T47D (cell line): ENCODE measurements at regions not wholly inside any gene's neighbourhood (a gene's known extent, or its start where the extent isn't known, plus 50 kb on each side); places are given as distances from the start of the nearest gene placed in this dataset.

ENCODE experiments used
- DNase-seq, 2 experiments: peaks; one replicate each; pipeline versions ENCODE4 v3.0.0 to v3.0.0-alpha.2; 2011 to 2012; ENCODE audit warnings: low read depth in 1 of 2, low spot score in 1 of 2
- JUND ChIP-seq: IDR thresholded peaks from 2 replicates; pipeline ENCODE4 v1.6.1; 2012; ENCODE audit warnings: low read depth
- in situ Hi-C: cut with HindIII; loops from 2 replicates; pipeline ENCODE4 v1.10.0; 2016; ENCODE audit warnings: low sequenced_read_pairs, low pct_unique_long_range_greater_than_20kb

GRCh38 chr6:11362564-11362963 is 130.1 kb upstream of the NEDD9 start:
- DNase-seq = no peak
- no peak for TF ChIP-seq JUND
- in situ Hi-C loops = no loop called here

- TF ChIP-seq JUND = no peak
- DNase-seq = no peak
- in situ Hi-C loops = no loop called here
These were observed 126.7 kb upstream of the NEDD9 start for GRCh38 chr6:11358904-11359830.

GRCh38 chr6:11357285-11357684 is 124.8 kb upstream of the NEDD9 start:
- in situ Hi-C loops = no loop called here
- TF ChIP-seq JUND = no peak
- DNase-seq = peak in 1 of 2 experiments; percentile 23

GRCh38 chr6:11356404-11357155 is 124.1 kb upstream of the NEDD9 start:
- no peak for TF ChIP-seq JUND
- in situ Hi-C loops = no loop called here
- DNase-seq = no peak

GRCh38 chr6:11353921-11354389 is 121.5 kb upstream of the NEDD9 start:
- no peak for DNase-seq
- TF ChIP-seq JUND = no peak
- in situ Hi-C loops = no loop called here

GRCh38 chr6:11350294-11350693 is 117.8 kb upstream of the NEDD9 start:
- in situ Hi-C loops = no loop called here
- no peak for DNase-seq
- no peak for TF ChIP-seq JUND

GRCh38 chr6:11349880-11350279 is 117.4 kb upstream of the NEDD9 start:
- no peak for TF ChIP-seq JUND
- DNase-seq = no peak
- in situ Hi-C loops = no loop called here

- no peak for DNase-seq
- no peak for TF ChIP-seq JUND
- in situ Hi-C loops = no loop called here
These were observed 114.0 kb upstream of the NEDD9 start for GRCh38 chr6:11346516-11346915.

GRCh38 chr6:11345536-11345935 is 113.1 kb upstream of the NEDD9 start:
- TF ChIP-seq JUND = no peak
- in situ Hi-C loops = no loop called here
- DNase-seq = no peak

- in situ Hi-C loops = no loop called here
- no peak for DNase-seq
- no peak for TF ChIP-seq JUND
These were observed 111.7 kb upstream of the NEDD9 start for GRCh38 chr6:11343963-11344723.

GRCh38 chr6:11341867-11342266 is 109.4 kb upstream of the NEDD9 start:
- DNase-seq = no peak
- no peak for TF ChIP-seq JUND
- in situ Hi-C loops = no loop called here

- no peak for TF ChIP-seq JUND
- DNase-seq = no peak
- in situ Hi-C loops = no loop called here
These were observed 108.8 kb upstream of the NEDD9 start for GRCh38 chr6:11341303-11341702.
